Duodenal mucosa (tissue), 2 donors: ENCODE measurements at regions not wholly inside any gene's neighbourhood (a gene's known extent, or its start where the extent isn't known, plus 50 kb on each side); places are given as distances from the start of the nearest gene placed in this dataset.

ENCODE experiments used
- H3K27ac ChIP-seq: one replicate; pipeline ENCODE4 v1.7.0; 2013; ENCODE audit warnings: low read depth, low read length
- H3K27me3 ChIP-seq, 2 donors: one replicate each; pipeline ENCODE4 v1.7.0; 2013; ENCODE audit warnings: low read length in 2 of 2, control low read depth in 1 of 2; ENCODE audit not compliant: insufficient read depth in 2 of 2, control insufficient read depth in 1 of 2
- H3K36me3 ChIP-seq, 2 donors: one replicate each; pipeline ENCODE4 v1.7.0; 2013; ENCODE audit warnings: low read length in 2 of 2, control low read depth in 1 of 2; ENCODE audit not compliant: insufficient read depth in 2 of 2, control insufficient read depth in 1 of 2
- H3K4me1 ChIP-seq, 2 donors: one replicate each; pipeline ENCODE4 v1.7.0; 2013; ENCODE audit warnings: low read length in 2 of 2, control low read depth in 1 of 2; ENCODE audit not compliant: insufficient read depth in 2 of 2, control insufficient read depth in 1 of 2
- H3K4me3 ChIP-seq, 2 donors: one replicate each; pipeline ENCODE4 v1.7.0; 2013; ENCODE audit warnings: low read length in 2 of 2, low read depth in 1 of 2
- H3K9ac ChIP-seq, 2 donors: one replicate each; pipeline ENCODE4 v1.7.0; 2013; ENCODE audit warnings: low read length in 2 of 2, low read depth in 1 of 2
- H3K9me3 ChIP-seq, 2 donors: one replicate each; pipeline ENCODE4 v1.7.0; 2013; ENCODE audit warnings: low read length in 2 of 2, control low read depth in 1 of 2; ENCODE audit not compliant: control insufficient read depth in 1 of 2

GRCh38 chr9:86541014-86541570, 186.9 kb upstream of the TUT7 start:
- H3K9me3 ChIP-seq = no peaks in the 10 kb centered on the region
- no peaks in the 10 kb centered on the region for H3K4me1 ChIP-seq
- H3K4me3 ChIP-seq = no peak overlapping the region
- H3K27ac ChIP-seq = no peak overlapping the region
- no peaks in the 10 kb centered on the region for H3K36me3 ChIP-seq
- no peak overlapping the region for H3K9ac ChIP-seq
- no peaks in the 10 kb centered on the region for H3K27me3 ChIP-seq

- H3K9ac ChIP-seq = no peak overlapping the region
- no peaks in the 10 kb centered on the region for H3K9me3 ChIP-seq
- no peak overlapping the region for H3K4me3 ChIP-seq
- H3K27me3 ChIP-seq = no peaks in the 10 kb centered on the region
- H3K27ac ChIP-seq = no peak overlapping the region
- no peaks in the 10 kb centered on the region for H3K4me1 ChIP-seq
- H3K36me3 ChIP-seq = no peaks in the 10 kb centered on the region
Measured at GRCh38 chr9:86535406-86535915, 181.3 kb upstream of the TUT7 start.

- H3K27me3 ChIP-seq = no peaks in the 10 kb centered on the region
- no peak overlapping the region for H3K9ac ChIP-seq
- no peaks in the 10 kb centered on the region for H3K4me1 ChIP-seq
- H3K9me3 ChIP-seq = no peaks in the 10 kb centered on the region
- H3K27ac ChIP-seq = no peak overlapping the region
- no peak overlapping the region for H3K4me3 ChIP-seq
- H3K36me3 ChIP-seq = no peaks in the 10 kb centered on the region
Measured at GRCh38 chr9:86534572-86535258, 180.5 kb upstream of the TUT7 start.

- Histone ChIP-seq H3K9ac (no peak overlapping the region), H3K27me3 (no peaks in the 10 kb centered on the region), H3K27ac (no peak overlapping the region), H3K4me1 (no peaks in the 10 kb centered on the region), H3K36me3 (no peaks in the 10 kb centered on the region), H3K4me3 (no peak overlapping the region), H3K9me3 (no peaks in the 10 kb centered on the region)
Measured at GRCh38 chr9:86531971-86532640, 177.9 kb upstream of the TUT7 start.

GRCh38 chr9:86531273-86531970, 177.2 kb upstream of the TUT7 start:
- Histone ChIP-seq H3K9me3 (no peaks in the 10 kb centered on the region), H3K36me3 (no peaks in the 10 kb centered on the region), H3K27me3 (peaks cover 2 to 3% of the 10 kb centered on the region in 2 donors), H3K27ac (no peak overlapping the region), H3K4me1 (no peaks in the 10 kb centered on the region), H3K9ac (no peak overlapping the region), H3K4me3 (no peak overlapping the region)

- Histone ChIP-seq H3K27me3 (peaks cover 3% of the 10 kb centered on the region in 2 donors), H3K9ac (no peak overlapping the region), H3K27ac (no peak overlapping the region), H3K36me3 (no peaks in the 10 kb centered on the region), H3K4me3 (no peak overlapping the region), H3K9me3 (no peaks in the 10 kb centered on the region), H3K4me1 (no peaks in the 10 kb centered on the region)
Measured at GRCh38 chr9:86529496-86530275, 175.5 kb upstream of the TUT7 start.

GRCh38 chr9:86526021-86526420, 171.8 kb upstream of the TUT7 start:
- Histone ChIP-seq H3K27ac (no peak overlapping the region), H3K36me3 (no peaks in the 10 kb centered on the region), H3K9ac (no peak overlapping the region), H3K4me1 (no peaks in the 10 kb centered on the region), H3K27me3 (peaks cover 3% of the 10 kb centered on the region in 2 donors), H3K4me3 (no peak overlapping the region), H3K9me3 (no peaks in the 10 kb centered on the region)

GRCh38 chr9:86525182-86525581, 171.0 kb upstream of the TUT7 start:
- Histone ChIP-seq H3K4me1 (no peaks in the 10 kb centered on the region), H3K4me3 (no peak overlapping the region), H3K9ac (no peak overlapping the region), H3K36me3 (no peaks in the 10 kb centered on the region), H3K27ac (no peak overlapping the region), H3K27me3 (peaks cover 3% of the 10 kb centered on the region in 2 donors), H3K9me3 (no peaks in the 10 kb centered on the region)

- no peaks in the 10 kb centered on the region for H3K36me3 ChIP-seq
- no peaks in the 10 kb centered on the region for H3K9me3 ChIP-seq
- no peak overlapping the region for H3K4me3 ChIP-seq
- peaks cover 3% of the 10 kb centered on the region in 2 donors for H3K27me3 ChIP-seq
- H3K27ac ChIP-seq = no peak overlapping the region
- H3K9ac ChIP-seq = no peak overlapping the region
- no peaks in the 10 kb centered on the region for H3K4me1 ChIP-seq
Measured at GRCh38 chr9:86521977-86522376, 167.8 kb upstream of the TUT7 start.
